ENCODE measurements at regions not wholly inside any gene's neighbourhood (a gene's known extent, or its start where the extent isn't known, plus 50 kb on each side); places are given as distances from the start of the nearest gene placed in this dataset.
"Not testable (repeated sequence)": the region's sequence is repeated elsewhere in the genome, so short reads cannot be mapped to it uniquely, and the experiment has no call there.

DNA sequence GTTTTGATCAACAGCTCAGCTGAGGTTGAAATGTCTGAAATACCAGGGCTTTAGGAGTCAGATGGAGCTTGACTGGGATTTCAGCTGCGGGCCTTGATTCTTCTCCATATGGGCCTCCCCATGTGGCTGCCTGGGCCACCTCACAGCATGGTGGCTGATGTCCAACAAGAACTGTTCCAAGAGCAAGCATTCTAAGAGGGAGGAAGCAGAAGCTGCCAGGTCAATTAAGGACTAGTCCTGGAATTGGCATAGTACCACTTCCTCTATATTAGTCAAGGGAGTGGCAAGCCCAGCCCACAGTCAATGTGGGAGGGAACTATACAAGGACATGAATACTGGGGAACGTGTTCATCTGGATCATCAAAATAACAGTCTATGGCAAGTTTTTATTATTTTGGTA lies 181.7 kb upstream of the ANKRD28 start:
- H3K9me3 ChIP-seq (ENCODE audit: control insufficient read depth, insufficient read depth, low read length) = no peaks in the 10 kb centered on the region
- H3K4me1 ChIP-seq (ENCODE audit: control insufficient read depth, insufficient read depth, low read length) = peaks cover under 1% of the 10 kb centered on the region
- no peaks in the 10 kb centered on the region for H3K27me3 ChIP-seq (ENCODE audit: control insufficient read depth, insufficient read depth, low read length)
- H3K9ac ChIP-seq (ENCODE audit: low read depth, low read length) = no peak overlapping the region
- no peak overlapping the region for H3K4me3 ChIP-seq (ENCODE audit: low read depth, low read length)
- no peaks in the 10 kb centered on the region for H3K36me3 ChIP-seq (ENCODE audit: control insufficient read depth, insufficient read depth, low read length)

DNA sequence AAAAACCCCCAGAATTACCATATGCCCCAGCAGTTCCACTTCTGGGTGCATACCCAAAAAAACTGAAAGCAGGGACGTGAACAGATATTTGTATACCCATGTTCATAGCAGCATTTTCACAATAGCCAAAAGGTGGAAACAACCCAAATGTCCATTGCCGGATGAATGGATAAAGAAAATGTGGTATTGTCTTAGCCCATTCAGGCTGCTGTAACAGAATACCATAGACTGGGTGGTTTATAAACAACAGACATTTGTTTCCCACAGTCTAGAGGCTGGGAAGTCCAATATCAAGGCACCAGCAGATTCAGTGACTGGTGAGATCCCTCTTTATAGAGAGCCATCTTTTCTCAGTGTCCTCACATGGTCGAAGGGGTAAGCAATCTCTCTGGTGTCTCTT lies 182.1 kb upstream of the ANKRD28 start:
- Histone ChIP-seq H3K4me3 (ENCODE audit: low read depth, low read length) (no peak overlapping the region), H3K27me3 (ENCODE audit: control insufficient read depth, insufficient read depth, low read length) (no peaks in the 10 kb centered on the region)

DNA sequence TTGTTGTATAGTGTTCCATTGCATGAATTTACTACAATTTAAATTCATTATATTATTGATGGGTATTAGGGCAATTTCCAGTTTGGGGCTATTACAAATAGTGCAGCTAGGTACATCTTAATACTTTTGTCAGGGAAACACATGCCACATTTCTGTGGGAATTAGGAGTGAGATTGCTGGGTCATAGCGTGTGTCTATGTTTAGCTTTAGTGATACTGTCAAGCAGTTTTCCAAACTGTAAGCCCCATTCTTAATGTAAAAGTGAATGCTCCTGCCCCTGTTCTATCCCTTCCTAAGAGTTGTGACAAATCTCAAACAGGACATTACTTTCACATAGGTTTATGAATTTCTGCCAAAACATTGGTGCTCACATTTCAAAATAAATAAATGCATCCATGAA lies 184.5 kb upstream of the ANKRD28 start:
- no peaks in the 10 kb centered on the region for H3K27me3 ChIP-seq (ENCODE audit: control insufficient read depth, insufficient read depth, low read length)
- no peaks in the 10 kb centered on the region for H3K36me3 ChIP-seq (ENCODE audit: control insufficient read depth, insufficient read depth, low read length)
- no peaks in the 10 kb centered on the region for H3K4me1 ChIP-seq (ENCODE audit: control insufficient read depth, insufficient read depth, low read length)
- peaks cover 3% of the 10 kb centered on the region for H3K9me3 ChIP-seq (ENCODE audit: control insufficient read depth, insufficient read depth, low read length)
- no peak overlapping the region for H3K4me3 ChIP-seq (ENCODE audit: low read depth, low read length)
- H3K9ac ChIP-seq (ENCODE audit: low read depth, low read length) = no peak overlapping the region

More for the DNA sequence above, 182.1 kb upstream of the ANKRD28 start:
- Histone ChIP-seq H3K9ac (ENCODE audit: low read depth, low read length) (no peak overlapping the region), H3K9me3 (ENCODE audit: control insufficient read depth, insufficient read depth, low read length) (no peaks in the 10 kb centered on the region), H3K36me3 (ENCODE audit: control insufficient read depth, insufficient read depth, low read length) (no peaks in the 10 kb centered on the region), H3K4me1 (ENCODE audit: control insufficient read depth, insufficient read depth, low read length) (no peaks in the 10 kb centered on the region)

DNA sequence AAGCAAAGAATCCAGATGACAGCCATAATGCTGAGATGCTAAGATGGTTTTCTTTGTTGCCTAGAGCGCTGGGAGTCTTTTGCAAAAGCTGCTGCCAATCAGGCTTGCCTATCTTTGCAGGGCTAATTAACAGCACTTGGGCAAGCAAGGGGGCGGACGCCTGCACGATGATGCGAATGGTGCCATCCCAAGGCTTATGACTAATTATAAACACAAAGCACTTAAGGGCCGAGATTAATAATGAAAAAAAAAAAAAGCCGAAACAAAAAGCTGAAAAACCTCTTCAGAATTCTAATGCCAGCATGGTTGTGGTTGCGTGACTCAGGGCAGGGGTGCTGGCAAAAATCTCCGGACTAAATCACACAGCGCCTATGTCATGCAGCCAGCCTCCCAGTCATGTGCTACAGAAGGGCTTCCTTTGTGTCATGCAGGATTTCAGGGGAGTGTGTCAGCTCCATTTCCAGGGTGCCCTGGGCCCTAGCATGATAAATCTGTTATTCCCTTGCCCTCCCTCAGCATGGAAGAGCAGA lies 185.0 kb upstream of the ANKRD28 start:
- peaks cover 3% of the 10 kb centered on the region for H3K9me3 ChIP-seq (ENCODE audit: control insufficient read depth, insufficient read depth, low read length)
- no peaks in the 10 kb centered on the region for H3K27me3 ChIP-seq (ENCODE audit: control insufficient read depth, insufficient read depth, low read length)
- H3K4me1 ChIP-seq (ENCODE audit: control insufficient read depth, insufficient read depth, low read length) = no peaks in the 10 kb centered on the region
- H3K9ac ChIP-seq (ENCODE audit: low read depth, low read length) = no peak overlapping the region
- no peak overlapping the region for H3K4me3 ChIP-seq (ENCODE audit: low read depth, low read length)
- H3K36me3 ChIP-seq (ENCODE audit: control insufficient read depth, insufficient read depth, low read length) = no peaks in the 10 kb centered on the region

DNA sequence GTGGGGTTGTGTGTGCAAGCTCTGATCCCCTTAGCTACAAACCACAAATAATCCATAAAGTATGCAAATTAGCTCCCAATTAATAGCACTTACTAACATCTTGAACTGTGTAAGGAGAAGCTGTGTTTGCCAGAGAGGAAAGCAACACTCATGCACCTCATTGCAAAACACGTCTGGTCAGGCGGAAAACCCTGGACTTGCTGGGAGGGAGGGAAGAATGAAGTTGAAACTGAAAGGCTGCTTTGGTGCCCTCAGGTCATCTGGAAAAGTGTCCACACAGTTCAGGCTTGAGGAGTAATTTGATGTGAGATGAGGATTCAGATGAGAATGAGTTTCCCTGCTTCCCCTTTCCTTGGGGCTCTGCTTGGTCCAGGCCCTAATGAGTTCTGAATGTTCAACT lies 185.5 kb upstream of the ANKRD28 start:
- no peaks in the 10 kb centered on the region for H3K4me1 ChIP-seq (ENCODE audit: control insufficient read depth, insufficient read depth, low read length)
- H3K4me3 ChIP-seq (ENCODE audit: low read depth, low read length) = no peak overlapping the region
- H3K9me3 ChIP-seq (ENCODE audit: control insufficient read depth, insufficient read depth, low read length) = peaks cover 3% of the 10 kb centered on the region
- no peaks in the 10 kb centered on the region for H3K27me3 ChIP-seq (ENCODE audit: control insufficient read depth, insufficient read depth, low read length)
- no peaks in the 10 kb centered on the region for H3K36me3 ChIP-seq (ENCODE audit: control insufficient read depth, insufficient read depth, low read length)
- no peak overlapping the region for H3K9ac ChIP-seq (ENCODE audit: low read depth, low read length)

DNA sequence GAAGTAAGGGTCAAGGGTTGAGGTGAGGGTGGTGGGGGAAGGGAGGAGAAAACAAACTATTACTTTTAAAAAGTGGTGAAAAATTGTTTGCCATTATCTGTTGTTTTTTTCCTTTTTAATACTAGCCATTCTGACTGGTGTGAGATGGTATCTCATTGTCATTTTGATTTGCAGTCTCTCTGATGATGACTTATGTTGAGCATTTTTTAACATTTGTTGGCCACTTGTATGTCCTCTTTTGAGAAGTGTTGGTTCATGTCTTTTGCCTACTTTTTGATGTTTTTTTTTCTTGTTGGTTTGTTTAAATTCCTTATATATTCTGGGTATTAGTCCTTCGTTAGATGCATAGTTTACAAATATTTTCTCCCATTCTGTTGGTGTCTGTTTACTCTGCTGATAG lies 185.9 kb upstream of the ANKRD28 start:
- H3K4me1 ChIP-seq (ENCODE audit: control insufficient read depth, insufficient read depth, low read length) = no peaks in the 10 kb centered on the region
- H3K27me3 ChIP-seq (ENCODE audit: control insufficient read depth, insufficient read depth, low read length) = no peaks in the 10 kb centered on the region
- H3K4me3 ChIP-seq (ENCODE audit: low read depth, low read length) = no peak overlapping the region
- H3K36me3 ChIP-seq (ENCODE audit: control insufficient read depth, insufficient read depth, low read length) = no peaks in the 10 kb centered on the region
- no peak overlapping the region for H3K9ac ChIP-seq (ENCODE audit: low read depth, low read length)
- H3K9me3 ChIP-seq (ENCODE audit: control insufficient read depth, insufficient read depth, low read length) = peaks cover 3% of the 10 kb centered on the region

DNA sequence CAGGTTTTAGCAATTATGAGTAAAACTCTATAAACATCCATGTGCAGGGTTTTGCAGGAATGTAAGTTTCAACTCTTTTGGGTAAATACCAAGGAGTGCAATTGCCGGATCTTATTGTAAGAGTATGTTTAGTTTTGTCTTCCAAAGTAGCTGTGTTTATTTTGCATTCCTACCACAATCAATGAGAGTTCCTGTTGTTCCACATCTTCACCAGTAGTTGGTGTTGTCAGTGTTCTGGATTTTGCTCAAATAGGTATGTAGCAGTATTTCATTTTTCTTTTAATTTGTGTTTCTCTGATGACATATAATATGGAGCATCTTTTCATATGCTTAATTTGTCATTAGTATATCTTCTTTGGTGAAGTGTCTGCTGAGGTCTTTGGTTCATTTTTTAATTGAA lies 185.1 kb upstream of the GALNT15 start:
- H3K4me1 ChIP-seq (ENCODE audit: control insufficient read depth, insufficient read depth, low read length) = no peaks in the 10 kb centered on the region
- no peaks in the 10 kb centered on the region for H3K36me3 ChIP-seq (ENCODE audit: control insufficient read depth, insufficient read depth, low read length)
- H3K27me3 ChIP-seq (ENCODE audit: control insufficient read depth, insufficient read depth, low read length) = no peaks in the 10 kb centered on the region
- peaks cover 3% of the 10 kb centered on the region for H3K9me3 ChIP-seq (ENCODE audit: control insufficient read depth, insufficient read depth, low read length)
- no peak overlapping the region for H3K4me3 ChIP-seq (ENCODE audit: low read depth, low read length)
- H3K9ac ChIP-seq (ENCODE audit: low read depth, low read length) = no peak overlapping the region

DNA sequence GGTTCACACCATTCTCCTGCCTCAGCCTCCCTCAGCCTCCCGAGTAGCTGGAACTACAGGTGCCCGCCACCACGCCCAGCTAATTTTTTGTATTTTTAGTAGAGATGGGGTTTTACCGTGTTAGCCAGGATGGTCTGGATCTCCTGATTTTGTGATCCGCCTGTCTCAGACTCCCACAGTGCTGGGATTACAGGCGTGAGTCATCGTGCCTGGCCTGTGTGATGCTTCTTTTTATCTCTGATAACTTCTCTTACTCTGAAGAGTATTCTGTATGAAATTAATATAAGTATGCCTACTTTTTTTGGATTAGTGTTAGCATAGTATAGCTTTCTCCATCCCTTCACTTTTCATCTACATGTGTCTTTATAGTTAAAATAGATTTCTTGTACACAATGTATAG lies 180.8 kb upstream of the GALNT15 start:
- H3K27me3 ChIP-seq (ENCODE audit: control insufficient read depth, insufficient read depth, low read length); H3K4me3 ChIP-seq (ENCODE audit: low read depth, low read length); H3K4me1 ChIP-seq (ENCODE audit: control insufficient read depth, insufficient read depth, low read length); H3K9me3 ChIP-seq (ENCODE audit: control insufficient read depth, insufficient read depth, low read length); H3K9ac ChIP-seq (ENCODE audit: low read depth, low read length); H3K36me3 ChIP-seq (ENCODE audit: control insufficient read depth, insufficient read depth, low read length): not testable (repeated sequence)

DNA sequence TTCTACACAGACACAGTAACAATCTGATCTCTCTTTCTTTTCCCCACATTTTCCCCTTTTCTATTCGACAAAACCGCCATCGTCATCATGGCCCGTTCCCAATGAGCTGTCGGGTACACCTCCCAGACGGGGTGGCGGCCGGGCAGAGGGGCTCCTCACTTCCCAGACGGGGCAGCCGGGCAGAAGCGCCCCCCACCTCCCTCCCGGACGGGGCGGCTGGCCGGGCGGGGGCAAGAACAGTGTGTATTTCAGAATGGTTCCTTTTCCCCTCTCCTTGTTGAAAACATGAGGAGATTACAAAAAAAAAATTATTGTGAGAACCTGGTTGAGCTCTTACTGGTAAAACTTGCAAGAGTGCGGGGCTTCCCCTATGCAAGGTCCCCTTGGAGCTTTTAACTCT lies 178.0 kb upstream of the GALNT15 start:
- not testable (repeated sequence) for H3K27me3 ChIP-seq (ENCODE audit: control insufficient read depth, insufficient read depth, low read length); H3K4me3 ChIP-seq (ENCODE audit: low read depth, low read length); H3K9ac ChIP-seq (ENCODE audit: low read depth, low read length); H3K36me3 ChIP-seq (ENCODE audit: control insufficient read depth, insufficient read depth, low read length); H3K9me3 ChIP-seq (ENCODE audit: control insufficient read depth, insufficient read depth, low read length); H3K4me1 ChIP-seq (ENCODE audit: control insufficient read depth, insufficient read depth, low read length)

DNA sequence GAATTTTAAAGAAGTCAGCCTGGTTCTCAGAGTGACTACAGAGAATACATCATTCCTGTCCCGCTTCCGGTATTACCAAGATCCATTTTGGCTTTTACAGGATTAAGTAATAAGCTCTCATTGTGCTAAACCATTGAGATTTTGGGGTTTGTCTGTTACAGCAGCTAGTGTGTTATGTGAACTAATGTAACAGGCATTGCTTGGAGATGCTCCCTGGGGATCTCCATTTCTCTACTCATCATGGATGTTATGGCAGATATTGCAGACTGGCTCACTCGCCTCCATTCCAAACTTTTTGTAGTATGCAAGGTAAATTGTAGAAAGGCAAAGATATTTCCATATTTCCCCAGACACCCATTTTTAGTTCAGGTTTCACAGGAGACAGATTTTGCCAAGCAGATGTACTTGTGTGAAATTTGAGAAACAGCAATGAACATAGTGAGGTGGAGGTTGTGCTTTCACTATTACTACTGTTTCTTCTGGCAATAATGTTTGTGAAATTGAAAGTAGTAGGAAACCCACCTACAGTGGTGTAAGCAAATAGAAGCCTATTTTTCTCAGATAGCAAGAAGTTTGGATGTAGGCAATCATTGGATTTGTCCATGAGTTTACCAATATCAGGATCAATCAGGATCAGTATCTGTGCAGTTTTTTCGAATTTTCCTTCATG lies 177.1 kb upstream of the GALNT15 start:
- H3K36me3 ChIP-seq (ENCODE audit: control insufficient read depth, insufficient read depth, low read length) = no peaks in the 10 kb centered on the region
- no peaks in the 10 kb centered on the region for H3K27me3 ChIP-seq (ENCODE audit: control insufficient read depth, insufficient read depth, low read length)
- H3K9me3 ChIP-seq (ENCODE audit: control insufficient read depth, insufficient read depth, low read length) = no peaks in the 10 kb centered on the region
- no peaks in the 10 kb centered on the region for H3K4me1 ChIP-seq (ENCODE audit: control insufficient read depth, insufficient read depth, low read length)
- no peak overlapping the region for H3K4me3 ChIP-seq (ENCODE audit: low read depth, low read length)
- no peak overlapping the region for H3K9ac ChIP-seq (ENCODE audit: low read depth, low read length)

DNA sequence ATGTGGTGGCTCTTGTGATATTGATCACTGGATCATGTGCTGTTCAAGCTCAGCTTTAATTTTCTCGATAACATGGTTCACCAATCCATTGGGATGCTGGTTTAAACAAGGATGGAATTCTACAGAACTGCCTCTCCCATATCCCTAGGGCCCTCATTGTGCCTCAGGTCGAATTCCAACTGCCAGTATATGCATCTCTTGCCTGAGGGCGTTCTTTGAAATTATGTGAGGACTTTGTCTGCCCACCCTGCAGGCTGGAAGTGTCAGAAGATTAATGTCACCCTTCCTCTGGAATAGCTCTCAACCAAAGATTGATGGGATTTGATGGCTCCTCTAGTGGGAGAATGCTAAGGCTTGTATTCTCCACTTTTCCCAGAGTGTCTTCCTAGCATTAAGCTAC lies 175.6 kb upstream of the GALNT15 start:
- Histone ChIP-seq H3K4me1 (ENCODE audit: control insufficient read depth, insufficient read depth, low read length) (no peaks in the 10 kb centered on the region), H3K4me3 (ENCODE audit: low read depth, low read length) (no peak overlapping the region), H3K9ac (ENCODE audit: low read depth, low read length) (no peak overlapping the region), H3K27me3 (ENCODE audit: control insufficient read depth, insufficient read depth, low read length) (no peaks in the 10 kb centered on the region), H3K9me3 (ENCODE audit: control insufficient read depth, insufficient read depth, low read length) (no peaks in the 10 kb centered on the region), H3K36me3 (ENCODE audit: control insufficient read depth, insufficient read depth, low read length) (no peaks in the 10 kb centered on the region)

DNA sequence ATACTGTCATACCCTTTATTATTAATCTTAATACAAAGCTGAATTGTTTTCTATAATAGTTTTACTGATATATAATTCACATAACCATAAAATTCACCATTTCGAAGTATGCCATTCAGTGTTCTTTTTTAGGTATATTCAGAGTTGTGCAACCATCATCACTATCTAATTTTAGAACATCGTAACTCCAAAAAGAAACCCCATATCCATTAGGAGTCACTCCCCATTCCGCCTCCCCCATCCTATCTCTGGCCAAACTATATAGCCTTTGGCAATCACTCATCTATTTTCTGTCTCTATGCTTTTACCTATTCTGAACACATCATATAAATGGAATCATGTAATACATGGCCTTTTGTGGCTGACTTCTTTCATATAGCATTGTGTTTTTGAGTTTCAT lies 169.7 kb upstream of the GALNT15 start:
- no peaks in the 10 kb centered on the region for H3K9me3 ChIP-seq (ENCODE audit: control insufficient read depth, insufficient read depth, low read length)
- H3K9ac ChIP-seq (ENCODE audit: low read depth, low read length) = no peak overlapping the region
- H3K4me3 ChIP-seq (ENCODE audit: low read depth, low read length) = no peak overlapping the region
- no peaks in the 10 kb centered on the region for H3K36me3 ChIP-seq (ENCODE audit: control insufficient read depth, insufficient read depth, low read length)
- no peaks in the 10 kb centered on the region for H3K4me1 ChIP-seq (ENCODE audit: control insufficient read depth, insufficient read depth, low read length)
- no peaks in the 10 kb centered on the region for H3K27me3 ChIP-seq (ENCODE audit: control insufficient read depth, insufficient read depth, low read length)
